CD14-positive monocyte (primary cell): ENCODE measurements at regions not wholly inside any gene's neighbourhood (a gene's known extent, or its start where the extent isn't known, plus 50 kb on each side); places are given as distances from the start of the nearest gene placed in this dataset.
A peak's percentile ranks its signal among the peaks of the same experiment; 100 is the strongest.

ENCODE experiments used
- DNase-seq, 3 donors: peaks; one replicate each; pipeline ENCODE4 v3.0.0-alpha.2; 2011 to 2022
- H2AFZ ChIP-seq: 2 replicates; pipeline ENCODE4 v1.6.0; 2012; ENCODE audit warnings: mild to moderate bottlenecking, low read depth, low read length, inconsistent platforms; ENCODE audit not compliant: insufficient read depth, poor library complexity, severe bottlenecking
- H3K27ac ChIP-seq, 2 donors: 1 replicate in 1 of 2; 2 replicates in 1 of 2; pipeline ENCODE4 v1.5.1; 2012 to 2013; ENCODE audit warnings: low read length in 2 of 2, control low read depth in 1 of 2, inconsistent platforms in 1 of 2, low read depth in 1 of 2, mild to moderate bottlenecking in 1 of 2
- H3K27me3 ChIP-seq, 2 donors: one replicate each; pipeline versions ENCODE4 v1.6.0 to v1.6.1; 2011 to 2013; ENCODE audit warnings: low read length in 2 of 2; ENCODE audit not compliant: control insufficient read depth in 2 of 2, insufficient read depth in 2 of 2
- H3K36me3 ChIP-seq, 2 donors: replicated peaks in 1 of 2; 1 replicate in 1 of 2; 2 replicates in 1 of 2; pipeline versions ENCODE4 v1.5.1 to v1.6.1; 2012 to 2013; ENCODE audit warnings: low read length in 2 of 2, control low read depth in 1 of 2, inconsistent platforms in 1 of 2, mild to moderate bottlenecking in 1 of 2; ENCODE audit not compliant: insufficient read depth in 2 of 2, control insufficient read depth in 1 of 2
- H3K4me1 ChIP-seq, 2 donors: 1 replicate in 1 of 2; 2 replicates in 1 of 2; pipeline versions ENCODE4 v1.5.1 to v1.6.1; 2012 to 2013; ENCODE audit warnings: low read length in 2 of 2, control low read depth in 1 of 2, inconsistent platforms in 1 of 2, mild to moderate bottlenecking in 1 of 2, moderate library complexity in 1 of 2; ENCODE audit not compliant: insufficient read depth in 2 of 2, control insufficient read depth in 1 of 2
- H3K4me2 ChIP-seq: replicated peaks from 2 replicates; pipeline ENCODE3; 2012; ENCODE audit warnings: low read length, moderate library complexity, mild to moderate bottlenecking; ENCODE audit not compliant: poor library complexity, severe bottlenecking; ENCODE audit errors: extremely low read depth
- H3K4me3 ChIP-seq, 3 experiments: fragments of 200-600 bp in 1 of 3; sonication (generic) in 1 of 3; replicated peaks in 1 of 3; 1 replicate in 2 of 3; 2 replicates in 1 of 3; pipeline ENCODE4 v1.5.1; 2011 to 2013; ENCODE audit warnings: low read length in 3 of 3, mild to moderate bottlenecking in 3 of 3, control low read depth in 2 of 3, low read depth in 2 of 3, inconsistent platforms in 1 of 3, moderate library complexity in 1 of 3
- H3K79me2 ChIP-seq: 2 replicates; pipeline ENCODE4 v1.6.0; 2012; ENCODE audit warnings: mild to moderate bottlenecking, control low read depth, inconsistent platforms, low read length, moderate library complexity; ENCODE audit not compliant: insufficient read depth
- H3K9ac ChIP-seq: 2 replicates; pipeline ENCODE4 v1.6.0; 2017; ENCODE audit warnings: low read length, mild to moderate bottlenecking; ENCODE audit not compliant: insufficient read depth, poor library complexity, severe bottlenecking
- H3K9me3 ChIP-seq, 2 donors: replicated peaks in 1 of 2; 1 replicate in 1 of 2; 2 replicates in 1 of 2; pipeline versions ENCODE4 v1.5.1 to v1.6.1; 2012 to 2013; ENCODE audit warnings: low read length in 2 of 2, control low read depth in 1 of 2; ENCODE audit not compliant: control insufficient read depth in 1 of 2, insufficient read depth in 1 of 2
- H4K20me1 ChIP-seq: 2 replicates; pipeline ENCODE4 v1.6.0; 2012; ENCODE audit warnings: mild to moderate bottlenecking, low read length, control low read depth, moderate library complexity; ENCODE audit not compliant: insufficient read depth
- H3K27ac Mint-ChIP-seq, 7 donors: one replicate each; pipeline ENCODE4 v1.8.0; 2020; ENCODE audit warnings: mild to moderate bottlenecking in 7 of 7, mixed read lengths in 7 of 7, moderate library complexity in 6 of 7, inconsistent platforms in 2 of 7
- H3K27me3 Mint-ChIP-seq, 3 donors: one replicate each; pipeline ENCODE4 v1.8.0; 2021 to 2022; ENCODE audit warnings: low read depth in 3 of 3, mild to moderate bottlenecking in 3 of 3, mixed read lengths in 3 of 3, moderate library complexity in 3 of 3, inconsistent platforms in 1 of 3
- H3K36me3 Mint-ChIP-seq, 2 donors: one replicate each; pipeline ENCODE4 v1.8.0; 2020; ENCODE audit warnings: mixed read lengths in 2 of 2, inconsistent platforms in 1 of 2, mild to moderate bottlenecking in 1 of 2
- H3K4me1 Mint-ChIP-seq: one replicate; pipeline ENCODE4 v1.8.0; 2020; ENCODE audit warnings: mild to moderate bottlenecking, mixed read lengths
- H3K4me3 Mint-ChIP-seq, 2 donors: one replicate each; pipeline ENCODE4 v1.8.0; 2020; ENCODE audit warnings: mild to moderate bottlenecking in 2 of 2, mixed read lengths in 2 of 2, moderate library complexity in 1 of 2
- H3K9me3 Mint-ChIP-seq, 7 donors: one replicate each; pipeline ENCODE4 v1.8.0; 2020 to 2022; ENCODE audit warnings: mixed read lengths in 7 of 7, mild to moderate bottlenecking in 6 of 7, moderate library complexity in 6 of 7, inconsistent platforms in 2 of 7
- CTCF ChIP-seq: fragments of 200-600 bp; IDR thresholded peaks from one replicate; pipeline ENCODE4 v1.8.0; 2022; ENCODE audit warnings: antibody characterized with exemption, mild to moderate bottlenecking
- WGBS: methylation state at CpG from one replicate; pipeline ENCODE4 v1.1.5; 2013; ENCODE audit warnings: missing lambda C conversion rate; ENCODE audit not compliant: insufficient coverage; 5-methylcytosine and 5-hydroxymethylcytosine counted together
- intact Hi-C, 2 donors: fragments of 100-400 bp; cut with micrococcal nuclease; formaldehyde crosslinking; loops; one replicate each; pipeline versions ENCODE4 v1.15.0 to v1.15.1; 2023

GRCh38 chr6:16824845-16825685 is 63.8 kb upstream of the ATXN1 start:
- Mint-ChIP-seq H3K27me3 (peaks cover 2 to 12% (median 8%) of the 10 kb centered on the region in 3 donors), H3K4me1 (peaks cover 27% of the 10 kb centered on the region), H3K4me3 (peak overlapping the region; percentile 32 to 78), H3K9me3 (peaks cover 0 to 2% (median 0%) of the 10 kb centered on the region in 7 donors), H3K36me3 (no peaks in the 10 kb centered on the region), H3K27ac (peak overlapping the region; percentile 85 to 95 (median 90))
- peaks cover 31 to 45% of the 10 kb centered on the region in 2 donors for H3K4me1 ChIP-seq
- peaks cover 0 to 3% of the 10 kb centered on the region in 2 donors for H3K27me3 ChIP-seq
- WGBS: 4% methylated on average over 5 of the region's 10 CpGs
- no peak overlapping the region for H3K9ac ChIP-seq
- no peaks in the 10 kb centered on the region for H4K20me1 ChIP-seq
- intact Hi-C loops: no loop called here
- peak; percentile 47 to 87 (median 70) for DNase-seq
- peak overlapping the region in 1 of 2 donors; percentile 76 for H3K27ac ChIP-seq
- H3K4me3 ChIP-seq: peak overlapping the region in 1 of 3 experiments; percentile 48
- TF ChIP-seq CTCF: no peak
- H3K36me3 ChIP-seq: no peaks in the 10 kb centered on the region
- peak overlapping the region; percentile 59 for H3K4me2 ChIP-seq
- no peaks in the 10 kb centered on the region for H3K9me3 ChIP-seq
- no peaks in the 10 kb centered on the region for H3K79me2 ChIP-seq
- no peak overlapping the region for H2AFZ ChIP-seq

GRCh38 chr6:16823718-16824352 is 62.6 kb upstream of the ATXN1 start:
- WGBS: 94% methylated on average over 2 of the region's 2 CpGs
- H3K4me3 Mint-ChIP-seq: no peak overlapping the region
- peaks cover 27% of the 10 kb centered on the region for H3K4me1 Mint-ChIP-seq

More at GRCh38 chr6:16823718-16824352, 62.6 kb upstream of the ATXN1 start:
- H3K36me3 ChIP-seq: no peaks in the 10 kb centered on the region
- DNase-seq: no peak
- intact Hi-C loops: no loop called here
- H3K79me2 ChIP-seq: no peaks in the 10 kb centered on the region
- peak overlapping the region in 1 of 7 donors; percentile 88 for H3K27ac Mint-ChIP-seq
- no peaks in the 10 kb centered on the region for H3K9me3 ChIP-seq
- no peak for TF ChIP-seq CTCF
- H4K20me1 ChIP-seq: no peaks in the 10 kb centered on the region
- no peaks in the 10 kb centered on the region for H3K36me3 Mint-ChIP-seq
- no peak overlapping the region for H3K4me3 ChIP-seq
- H3K9me3 Mint-ChIP-seq: peaks cover 0 to 2% (median 0%) of the 10 kb centered on the region in 7 donors
- H3K27me3 ChIP-seq: peaks cover 0 to 3% of the 10 kb centered on the region in 2 donors
- no peak overlapping the region for H3K27ac ChIP-seq
- H3K4me2 ChIP-seq: no peak overlapping the region
- no peak overlapping the region for H3K9ac ChIP-seq
- no peak overlapping the region for H2AFZ ChIP-seq
- H3K27me3 Mint-ChIP-seq: peaks cover 4 to 12% (median 8%) of the 10 kb centered on the region in 3 donors
- H3K4me1 ChIP-seq: peaks cover 31 to 45% of the 10 kb centered on the region in 2 donors
